ENCODE measurements at regions not wholly inside any gene's neighbourhood (a gene's known extent, or its start where the extent isn't known, plus 50 kb on each side); places are given as distances from the start of the nearest gene placed in this dataset.

DNA sequence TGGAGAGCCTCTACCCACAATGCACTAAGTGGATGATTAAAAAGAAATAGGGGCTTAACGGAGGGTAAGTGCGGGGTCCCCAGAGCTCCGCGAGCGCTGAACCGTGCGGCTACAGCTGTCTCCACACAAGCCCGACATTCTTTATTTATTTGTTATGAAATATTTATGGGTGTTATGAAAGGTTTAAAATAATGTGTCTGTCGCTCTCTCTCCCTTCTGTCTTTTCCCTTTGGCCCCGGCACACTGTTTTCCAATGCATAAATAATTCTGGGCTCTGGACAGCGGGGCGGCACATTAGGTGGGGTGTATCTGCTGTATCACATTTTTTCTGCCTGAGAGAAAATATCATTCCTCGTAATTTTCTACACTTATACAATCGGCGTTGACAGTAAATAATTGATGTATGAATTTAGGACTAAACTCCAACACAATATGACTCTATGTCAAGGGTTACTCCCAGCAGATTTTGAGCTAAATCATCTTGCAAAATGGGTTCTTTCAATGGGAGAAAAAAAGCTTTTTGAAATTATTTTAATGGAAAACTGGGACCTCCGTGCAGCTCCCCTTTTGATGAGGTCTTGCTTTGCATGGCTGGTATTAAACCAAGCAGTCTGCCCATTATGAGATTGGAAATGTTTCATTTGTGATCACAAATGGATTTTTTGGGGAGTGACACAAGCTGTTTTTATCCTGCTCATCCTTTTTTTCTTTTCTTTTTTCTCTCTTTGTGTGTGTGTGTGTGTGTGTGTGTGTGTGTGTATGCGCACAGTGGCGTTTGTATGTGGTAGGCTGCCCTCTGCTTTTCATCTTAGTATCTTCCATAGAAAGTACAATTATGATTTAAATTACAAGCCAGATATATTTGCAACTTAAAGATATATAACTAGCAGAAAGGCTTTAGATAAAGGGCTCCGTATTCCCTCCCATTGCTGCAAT lies 370.6 kb upstream of the IRX4 start:
- intact Hi-C loops (cut with DNase I; ENCODE audit: low total_unique reads): no loop called here
- Histone ChIP-seq H3K36me3 (no peaks in the 10 kb centered on the region), H3K4me1 (no peaks in the 10 kb centered on the region), H3K27me3 (no peaks in the 10 kb centered on the region), H3K4me3 (no peak overlapping the region), H3K9me3 (no peaks in the 10 kb centered on the region), H3K27ac (no peak overlapping the region)
- TF ChIP-seq, protein P1, sequence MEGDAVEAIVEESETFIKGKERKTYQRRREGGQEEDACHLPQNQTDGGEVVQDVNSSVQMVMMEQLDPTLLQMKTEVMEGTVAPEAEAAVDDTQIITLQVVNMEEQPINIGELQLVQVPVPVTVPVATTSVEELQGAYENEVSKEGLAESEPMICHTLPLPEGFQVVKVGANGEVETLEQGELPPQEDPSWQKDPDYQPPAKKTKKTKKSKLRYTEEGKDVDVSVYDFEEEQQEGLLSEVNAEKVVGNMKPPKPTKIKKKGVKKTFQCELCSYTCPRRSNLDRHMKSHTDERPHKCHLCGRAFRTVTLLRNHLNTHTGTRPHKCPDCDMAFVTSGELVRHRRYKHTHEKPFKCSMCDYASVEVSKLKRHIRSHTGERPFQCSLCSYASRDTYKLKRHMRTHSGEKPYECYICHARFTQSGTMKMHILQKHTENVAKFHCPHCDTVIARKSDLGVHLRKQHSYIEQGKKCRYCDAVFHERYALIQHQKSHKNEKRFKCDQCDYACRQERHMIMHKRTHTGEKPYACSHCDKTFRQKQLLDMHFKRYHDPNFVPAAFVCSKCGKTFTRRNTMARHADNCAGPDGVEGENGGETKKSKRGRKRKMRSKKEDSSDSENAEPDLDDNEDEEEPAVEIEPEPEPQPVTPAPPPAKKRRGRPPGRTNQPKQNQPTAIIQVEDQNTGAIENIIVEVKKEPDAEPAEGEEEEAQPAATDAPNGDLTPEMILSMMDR (IDR thresholded peaks at IDR 0.05): no peak
- no peak for DNase-seq

DNA sequence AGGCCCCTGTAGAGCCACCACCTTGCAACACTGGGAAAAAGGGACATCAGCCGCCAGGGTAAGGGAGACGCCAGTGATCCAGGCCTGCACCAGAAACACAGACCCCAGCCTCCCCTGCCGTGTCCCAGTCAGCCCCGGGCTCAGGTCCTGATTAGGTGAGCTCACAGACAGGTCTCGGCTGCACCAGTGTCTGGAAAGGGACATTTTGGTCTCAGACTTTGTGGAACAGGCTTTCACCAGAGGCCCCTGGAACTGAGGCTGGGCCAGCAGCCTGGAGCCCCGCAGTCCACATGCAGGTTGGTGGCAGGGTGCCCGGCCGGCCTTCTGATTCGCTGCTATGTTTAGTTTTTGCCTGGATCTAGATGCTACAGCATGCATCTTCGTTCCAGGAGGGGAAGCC lies 369.0 kb upstream of the IRX4 start:
- no peaks in the 10 kb centered on the region for H3K9me3 ChIP-seq
- no peaks in the 10 kb centered on the region for H3K4me1 ChIP-seq
- intact Hi-C loops (cut with DNase I; ENCODE audit: low total_unique reads): no loop called here
- H3K4me3 ChIP-seq: no peak overlapping the region
- TF ChIP-seq, protein P1 (IDR thresholded peaks at IDR 0.05): no peak
- no peak overlapping the region for H3K27ac ChIP-seq
- H3K36me3 ChIP-seq: no peaks in the 10 kb centered on the region
- no peak for DNase-seq
- no peaks in the 10 kb centered on the region for H3K27me3 ChIP-seq

DNA sequence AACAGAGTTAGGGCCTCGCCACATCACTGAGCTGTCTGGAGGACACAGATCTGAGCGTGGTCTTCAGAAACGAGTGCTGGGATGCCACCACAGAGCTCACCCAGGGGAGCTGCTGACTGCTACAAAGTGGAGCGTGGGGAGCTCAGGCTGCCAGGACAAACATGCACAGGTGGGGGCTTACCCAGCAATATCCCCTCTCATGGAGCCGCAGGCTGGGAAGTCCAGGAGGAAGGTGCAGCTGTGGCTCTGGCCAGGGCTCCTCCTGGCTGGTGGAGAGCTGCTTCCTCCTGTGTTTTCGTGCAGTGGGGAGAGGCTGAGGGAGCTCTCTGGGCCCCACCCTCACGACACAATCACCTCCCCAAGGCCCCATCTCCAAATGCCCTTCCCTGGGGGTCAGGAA lies 368.6 kb upstream of the IRX4 start:
- H3K36me3 ChIP-seq: no peaks in the 10 kb centered on the region
- TF ChIP-seq, protein P1 (IDR thresholded peaks at IDR 0.05): no peak
- intact Hi-C loops (cut with DNase I; ENCODE audit: low total_unique reads): no loop called here
- no peak for DNase-seq
- no peak overlapping the region for H3K27ac ChIP-seq
- H3K4me3 ChIP-seq: no peak overlapping the region
- no peaks in the 10 kb centered on the region for H3K9me3 ChIP-seq
- no peaks in the 10 kb centered on the region for H3K27me3 ChIP-seq
- no peaks in the 10 kb centered on the region for H3K4me1 ChIP-seq

DNA sequence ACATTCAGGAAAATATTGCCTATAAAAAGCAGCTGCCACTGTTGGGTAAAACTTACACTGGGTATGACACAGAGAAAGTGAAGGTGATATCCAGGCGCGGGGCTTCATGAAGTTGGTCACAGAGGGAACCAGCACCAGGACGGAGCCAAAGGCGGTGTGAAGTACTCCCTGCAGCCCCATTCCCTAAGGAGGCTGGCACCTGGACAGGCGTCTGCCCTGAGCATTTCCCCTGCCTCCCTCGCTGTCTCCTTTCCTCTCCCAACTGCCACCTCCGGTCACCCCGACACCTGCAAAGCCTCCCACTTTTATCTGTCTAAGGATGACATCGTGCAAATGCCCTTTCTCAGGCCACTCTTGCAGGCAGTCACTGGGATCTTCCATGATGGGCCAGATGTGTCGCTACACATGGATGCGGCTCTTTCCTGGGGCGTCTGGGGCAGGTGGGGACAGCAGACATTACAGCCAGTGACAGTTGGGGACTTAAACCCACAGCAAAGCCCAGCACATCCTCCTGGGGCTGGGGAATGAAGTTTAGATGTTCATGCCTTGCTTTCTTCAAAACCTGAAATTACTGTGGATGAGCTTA lies 367.7 kb upstream of the IRX4 start:
- DNase-seq: no peak
- TF ChIP-seq, protein P1 (IDR thresholded peaks at IDR 0.05): no peak
- Histone ChIP-seq H3K27me3 (no peaks in the 10 kb centered on the region), H3K4me1 (no peaks in the 10 kb centered on the region), H3K36me3 (no peaks in the 10 kb centered on the region), H3K27ac (no peak overlapping the region), H3K9me3 (no peaks in the 10 kb centered on the region), H3K4me3 (no peak overlapping the region)
- intact Hi-C loops (cut with DNase I; ENCODE audit: low total_unique reads): no loop called here

DNA sequence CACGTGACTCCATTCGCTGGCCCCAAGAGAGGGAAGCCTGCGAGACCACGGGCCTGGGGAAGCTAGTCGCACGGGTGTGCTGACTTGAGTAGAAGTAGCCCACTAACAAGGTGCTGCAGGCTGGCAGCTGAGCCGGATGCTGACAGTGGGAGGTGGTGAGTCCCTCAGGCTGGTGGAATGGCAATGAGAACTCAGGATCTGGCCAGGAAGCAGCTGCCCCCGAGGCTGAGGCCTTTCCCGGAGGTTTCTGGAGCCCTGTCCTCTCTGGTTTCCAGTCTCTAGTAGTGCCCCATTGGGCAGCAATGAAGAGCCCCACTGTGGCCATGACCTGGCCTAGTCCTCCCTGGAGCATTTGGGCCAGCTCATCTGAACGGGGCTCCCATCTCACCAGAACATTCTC lies 366.7 kb upstream of the IRX4 start:
- no peaks in the 10 kb centered on the region for H3K9me3 ChIP-seq
- no peaks in the 10 kb centered on the region for H3K27me3 ChIP-seq
- DNase-seq: no peak
- no peaks in the 10 kb centered on the region for H3K4me1 ChIP-seq
- no peak overlapping the region for H3K4me3 ChIP-seq
- intact Hi-C loops (cut with DNase I; ENCODE audit: low total_unique reads): no loop called here
- TF ChIP-seq, protein P1 (IDR thresholded peaks at IDR 0.05): no peak
- H3K27ac ChIP-seq: no peak overlapping the region
- no peaks in the 10 kb centered on the region for H3K36me3 ChIP-seq

All from tibial artery (tissue), 4 donors.